Mammary epithelial cell (primary cell): ENCODE measurements at regions not wholly inside any gene's neighbourhood (a gene's known extent, or its start where the extent isn't known, plus 50 kb on each side); places are given as distances from the start of the nearest gene placed in this dataset.
"Not testable (repeated sequence)": the region's sequence is repeated elsewhere in the genome, so short reads cannot be mapped to it uniquely, and the experiment has no call there.

Source experiments
- CTCF ChIP-seq, 2 donors: IDR thresholded peaks in 1 of 2; conservative IDR thresholded peaks in 1 of 2; 2 replicates each; pipeline ENCODE4 v1.5.1; 2011 to 2012; ENCODE audit warnings: inconsistent platforms in 2 of 2, low read length in 2 of 2, mild to moderate bottlenecking in 2 of 2, control low read depth in 1 of 2, low read depth in 1 of 2; ENCODE audit not compliant: insufficient read depth in 1 of 2; ENCODE audit errors: extremely low read depth in 1 of 2
- EZH2 ChIP-seq: IDR thresholded peaks from 2 replicates; pipeline ENCODE4 v1.6.1; 2012; ENCODE audit warnings: low read length, inconsistent platforms, borderline replicate concordance

- TF ChIP-seq CTCF (conservative IDR thresholded peaks at IDR 0.05 in 1 of 2, IDR thresholded peaks at IDR 0.05 in 1 of 2; ENCODE audit: extremely low read depth in 1 of 2, insufficient read depth in 1 of 2, low read depth in 1 of 2, low read length in 2 of 2); EZH2: not testable (repeated sequence)
These were observed 60.8 kb upstream of the SPN start for GRCh38 chr16:29602247-29602625.
